ENCODE measurements at regions not wholly inside any gene's neighbourhood (a gene's known extent, or its start where the extent isn't known, plus 50 kb on each side); places are given as distances from the start of the nearest gene placed in this dataset.
A peak's percentile ranks its signal among the peaks of the same experiment; 100 is the strongest.

- Histone ChIP-seq H3K36me3 (no peaks in the 10 kb centered on the region), H3K27ac (no peak overlapping the region), H3K4me1 (peaks cover 0 to 20% (median 4%) of the 10 kb centered on the region in 4 donors), H3K4me3 (no peak overlapping the region), H3K9me3 (no peaks in the 10 kb centered on the region), H3K27me3 (no peaks in the 10 kb centered on the region)
- intact Hi-C loops (cut with DNase I; ENCODE audit: low total_unique reads): loop anchor here (5.0 kb wide), 1 partner anchor 82 kb away; no protein-coding TSS in a partner anchor
- TF ChIP-seq EP300 (IDR thresholded peaks at IDR 0.05) (no peak), POLR2AphosphoS5 (IDR thresholded peaks at IDR 0.05) (no peak), POLR2A (IDR thresholded peaks at IDR 0.05) (no peak)
- TF ChIP-seq, protein P1, sequence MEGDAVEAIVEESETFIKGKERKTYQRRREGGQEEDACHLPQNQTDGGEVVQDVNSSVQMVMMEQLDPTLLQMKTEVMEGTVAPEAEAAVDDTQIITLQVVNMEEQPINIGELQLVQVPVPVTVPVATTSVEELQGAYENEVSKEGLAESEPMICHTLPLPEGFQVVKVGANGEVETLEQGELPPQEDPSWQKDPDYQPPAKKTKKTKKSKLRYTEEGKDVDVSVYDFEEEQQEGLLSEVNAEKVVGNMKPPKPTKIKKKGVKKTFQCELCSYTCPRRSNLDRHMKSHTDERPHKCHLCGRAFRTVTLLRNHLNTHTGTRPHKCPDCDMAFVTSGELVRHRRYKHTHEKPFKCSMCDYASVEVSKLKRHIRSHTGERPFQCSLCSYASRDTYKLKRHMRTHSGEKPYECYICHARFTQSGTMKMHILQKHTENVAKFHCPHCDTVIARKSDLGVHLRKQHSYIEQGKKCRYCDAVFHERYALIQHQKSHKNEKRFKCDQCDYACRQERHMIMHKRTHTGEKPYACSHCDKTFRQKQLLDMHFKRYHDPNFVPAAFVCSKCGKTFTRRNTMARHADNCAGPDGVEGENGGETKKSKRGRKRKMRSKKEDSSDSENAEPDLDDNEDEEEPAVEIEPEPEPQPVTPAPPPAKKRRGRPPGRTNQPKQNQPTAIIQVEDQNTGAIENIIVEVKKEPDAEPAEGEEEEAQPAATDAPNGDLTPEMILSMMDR (IDR thresholded peaks at IDR 0.05): no peak
- WGBS, 5 donors: 77 to 87% (median 83%) methylated on average over 5 of the region's 5 CpGs
- DNase-seq: no peak
Observed at GRCh38 chr14:22390195-22390594, 198.8 kb downstream of the DAD1 start.

- Histone ChIP-seq H3K4me3 (no peak overlapping the region), H3K36me3 (no peaks in the 10 kb centered on the region), H3K27me3 (no peaks in the 10 kb centered on the region), H3K9me3 (no peaks in the 10 kb centered on the region), H3K4me1 (peaks cover 0 to 20% (median 4%) of the 10 kb centered on the region in 4 donors), H3K27ac (no peak overlapping the region)
- DNase-seq: no peak
- WGBS, 5 donors: 79 to 94% (median 85%) methylated on average over 8 of the region's 8 CpGs
- TF ChIP-seq EP300 (IDR thresholded peaks at IDR 0.05) (no peak), POLR2AphosphoS5 (IDR thresholded peaks at IDR 0.05) (no peak), POLR2A (IDR thresholded peaks at IDR 0.05) (no peak)
- TF ChIP-seq, protein P1 (IDR thresholded peaks at IDR 0.05): no peak
- intact Hi-C loops (cut with DNase I; ENCODE audit: low total_unique reads): no loop called here
Observed at GRCh38 chr14:22388669-22389595, 200.1 kb downstream of the DAD1 start.

DNA sequence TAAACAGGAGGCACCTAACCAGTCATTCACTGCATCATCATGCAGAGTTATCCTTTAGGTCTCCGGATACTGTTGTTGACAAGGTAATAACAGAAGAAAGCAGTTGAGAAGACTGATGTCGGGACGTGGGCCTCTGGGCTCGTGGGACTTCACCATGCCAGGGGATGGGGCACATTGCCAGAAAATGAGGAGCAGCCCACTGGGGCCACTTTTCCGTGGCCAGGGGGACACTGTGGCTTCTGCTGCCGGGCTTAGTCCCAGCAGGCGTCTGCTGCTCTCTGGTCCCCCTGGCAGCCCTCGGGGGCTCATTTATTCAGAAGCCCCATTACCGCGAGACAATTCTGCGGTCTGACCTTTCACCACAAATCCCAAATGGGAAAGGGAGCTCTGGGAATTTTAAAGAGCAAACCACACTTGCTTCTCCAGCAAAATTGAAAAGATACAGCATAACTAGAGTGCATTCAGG, 201.2 kb downstream of the DAD1 start:
- Histone ChIP-seq H3K4me3 (no peak overlapping the region), H3K27me3 (no peaks in the 10 kb centered on the region), H3K4me1 (peaks cover 0 to 20% (median 4%) of the 10 kb centered on the region in 4 donors), H3K27ac (no peak overlapping the region), H3K9me3 (no peaks in the 10 kb centered on the region), H3K36me3 (no peaks in the 10 kb centered on the region)
- WGBS, 5 donors: 45 to 79% (median 52%) methylated on average over 7 to 11 of the region's 11 CpGs
- no peak for DNase-seq
- intact Hi-C loops (cut with DNase I; ENCODE audit: low total_unique reads): no loop called here
- TF ChIP-seq, protein P1 (IDR thresholded peaks at IDR 0.05): no peak
- no peak for TF ChIP-seq POLR2A (IDR thresholded peaks at IDR 0.05)
- TF ChIP-seq POLR2AphosphoS5 (IDR thresholded peaks at IDR 0.05): no peak
- TF ChIP-seq EP300 (IDR thresholded peaks at IDR 0.05): no peak

DNA sequence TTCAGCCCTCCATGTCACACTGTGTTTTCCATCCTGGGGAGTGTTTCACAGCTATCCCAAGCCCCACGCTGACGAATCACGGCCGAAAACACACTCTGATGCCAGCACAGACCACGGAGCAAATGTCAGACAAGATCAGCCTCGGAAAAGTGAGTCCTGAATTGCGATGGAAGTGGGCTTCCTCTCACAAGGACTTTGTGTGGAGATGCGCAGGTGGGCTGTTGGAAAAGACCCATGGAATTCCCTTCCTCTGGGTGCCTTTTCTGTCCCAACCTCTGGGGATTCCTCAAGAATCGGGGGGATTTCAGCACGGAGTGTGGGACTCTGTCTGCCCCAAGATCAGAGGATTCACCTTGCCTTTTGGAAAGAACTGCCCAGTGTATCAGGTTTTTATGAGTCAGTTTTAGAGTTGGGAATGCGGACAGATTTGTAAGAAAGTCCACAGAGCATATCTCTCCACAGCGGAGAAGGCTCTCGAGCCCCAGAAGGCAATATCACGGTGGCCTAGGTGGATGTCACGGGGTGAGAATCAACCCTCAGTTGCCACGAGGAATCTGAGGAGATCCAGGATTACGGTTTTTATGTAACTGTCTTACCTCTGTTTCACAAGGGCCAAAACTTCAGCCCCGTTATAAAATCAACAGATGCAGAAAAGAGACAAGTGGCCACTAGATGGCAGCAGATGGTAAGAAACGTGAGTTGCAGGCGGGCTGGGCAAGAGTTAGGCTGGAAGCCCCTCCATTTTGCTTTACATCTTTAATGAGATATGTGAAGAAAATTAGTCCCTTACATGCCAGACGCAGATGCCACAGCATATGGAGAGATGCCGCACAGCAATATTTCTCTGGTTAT, 201.9 kb downstream of the DAD1 start:
- Histone ChIP-seq H3K36me3 (no peaks in the 10 kb centered on the region), H3K27me3 (no peaks in the 10 kb centered on the region), H3K4me3 (no peak overlapping the region), H3K27ac (no peak overlapping the region), H3K4me1 (peaks cover 0 to 19% (median 4%) of the 10 kb centered on the region in 4 donors), H3K9me3 (no peaks in the 10 kb centered on the region)
- peak; percentile 73 to 93 for DNase-seq
- intact Hi-C loops (cut with DNase I; ENCODE audit: low total_unique reads): no loop called here
- WGBS, 5 donors: 49 to 54% (median 51%) methylated on average over 22 of the region's 22 CpGs
- no peak for TF ChIP-seq POLR2A (IDR thresholded peaks at IDR 0.05)
- TF ChIP-seq, protein P1 (IDR thresholded peaks at IDR 0.05): peak in 5 of 7 experiments; percentile 21 to 81 (median 69)
